NCI-H446 (cell line): ENCODE measurements at regions not wholly inside any gene's neighbourhood (a gene's known extent, or its start where the extent isn't known, plus 50 kb on each side); places are given as distances from the start of the nearest gene placed in this dataset.

Experiments
- DNase-seq, 2 experiments: peaks; one replicate each; lab custom pipeline; 2025; lab: John Stamatoyannopoulos, UW

DNA sequence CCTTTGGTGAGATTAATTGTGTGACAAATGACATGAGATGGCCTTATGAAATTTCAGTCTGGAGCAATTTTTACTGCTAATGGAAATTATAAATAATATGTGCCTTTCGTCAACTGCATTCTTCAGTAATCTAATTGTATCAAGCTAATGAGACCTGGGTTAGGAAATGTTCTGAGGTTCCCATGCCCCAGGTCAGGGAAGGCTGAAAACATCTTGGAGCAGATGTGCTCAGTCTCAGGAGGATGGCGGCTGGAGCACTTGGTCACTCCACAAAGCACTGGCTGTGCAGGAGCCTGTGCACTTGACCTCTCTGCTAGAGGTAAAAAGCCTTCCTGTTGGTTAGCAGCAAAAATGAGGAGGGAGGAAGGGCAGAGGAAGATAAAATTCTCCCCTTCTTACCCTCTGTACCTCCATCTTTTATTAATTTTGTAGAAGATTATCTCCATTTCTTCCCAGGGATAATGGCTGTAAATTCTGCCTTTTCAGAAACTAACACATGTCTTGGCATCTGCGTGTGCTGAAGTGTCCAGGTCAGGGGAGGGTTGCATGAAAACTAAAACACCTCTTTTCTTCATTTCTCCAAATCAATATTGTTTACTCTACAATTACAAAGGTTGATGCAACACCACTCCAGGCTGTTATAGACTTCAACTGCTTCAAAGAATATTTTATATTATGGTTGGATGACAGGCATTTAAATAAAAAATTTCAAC lies 1606.4 kb upstream of the ACVR2A start:
- no peak for DNase-seq

DNA sequence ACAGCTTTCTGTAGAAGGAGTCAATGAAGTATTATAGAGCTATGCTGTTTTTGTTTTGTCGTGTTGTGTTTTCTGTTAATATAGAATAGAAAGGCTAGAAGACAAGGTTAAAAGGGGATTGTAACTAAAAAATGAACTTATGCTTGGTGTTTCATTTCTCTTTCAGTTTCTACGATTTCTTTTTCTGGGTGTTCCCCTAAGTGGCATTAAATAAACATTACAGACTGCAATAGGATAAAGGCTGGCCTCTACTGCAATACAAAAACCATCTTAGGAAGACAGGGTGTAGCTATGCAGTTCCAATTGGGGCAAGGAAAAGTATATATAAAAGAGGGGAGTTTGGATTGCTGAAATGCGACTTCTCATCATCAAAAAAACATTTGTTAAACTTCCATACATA lies 1609.7 kb upstream of the ACVR2A start:
- DNase-seq: no peak

DNA sequence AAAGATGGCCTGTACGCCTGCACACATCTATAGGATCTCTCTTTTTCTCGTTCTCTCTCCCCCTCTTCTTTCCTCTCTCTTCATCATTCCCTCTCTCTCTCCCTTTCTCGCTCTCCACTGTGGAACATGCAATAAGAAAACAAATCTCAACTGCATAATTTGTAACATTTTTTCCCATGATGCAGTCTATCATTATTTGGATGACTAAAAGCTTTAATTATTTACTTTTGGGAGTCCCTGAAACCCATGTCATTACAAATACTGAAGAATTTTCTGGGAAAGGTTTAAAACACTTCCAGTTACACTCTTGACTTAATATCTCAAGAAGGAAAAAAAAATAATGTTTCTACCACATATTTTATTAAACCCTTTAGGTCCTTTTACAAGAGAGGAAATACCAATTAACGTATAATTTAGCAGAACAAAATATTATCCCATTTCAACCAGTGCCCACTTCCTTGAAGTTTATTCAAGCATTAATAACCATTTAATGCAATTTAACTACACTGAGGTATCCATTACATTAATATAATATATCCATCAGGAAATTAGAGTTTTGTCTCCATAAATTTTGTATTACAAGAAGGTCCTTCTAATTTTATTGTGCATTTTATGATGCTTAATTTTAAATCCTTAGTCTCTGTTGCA lies 1615.2 kb upstream of the ACVR2A start:
- no peak for DNase-seq

DNA sequence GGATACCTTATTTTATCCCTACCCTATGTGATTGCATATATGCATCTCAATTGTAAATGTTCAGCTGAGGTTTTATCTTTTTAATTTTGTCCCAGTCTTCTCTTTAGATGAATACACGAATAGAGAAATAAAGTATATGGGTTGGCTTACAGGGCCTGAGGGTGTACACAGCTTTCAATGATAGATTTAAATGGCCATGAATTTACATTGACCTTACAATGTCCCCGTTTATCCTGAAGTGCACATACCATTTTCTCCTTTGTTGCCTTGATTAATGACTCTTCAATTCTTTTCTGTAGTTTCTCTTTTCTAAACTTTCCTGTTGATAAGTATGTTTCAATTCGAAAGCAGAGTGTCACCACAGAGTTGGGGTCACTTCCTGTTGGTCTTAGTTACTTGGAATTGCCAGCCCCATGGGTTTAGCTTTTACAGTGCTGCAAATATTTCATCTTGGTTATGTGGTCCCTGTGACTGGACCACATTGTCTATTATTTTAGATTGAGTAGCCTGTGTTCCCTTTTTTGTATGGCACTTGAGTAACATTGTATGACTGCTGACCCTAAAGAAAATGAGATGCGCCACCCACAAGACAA lies 1616.3 kb upstream of the ACVR2A start:
- DNase-seq: no peak

DNA sequence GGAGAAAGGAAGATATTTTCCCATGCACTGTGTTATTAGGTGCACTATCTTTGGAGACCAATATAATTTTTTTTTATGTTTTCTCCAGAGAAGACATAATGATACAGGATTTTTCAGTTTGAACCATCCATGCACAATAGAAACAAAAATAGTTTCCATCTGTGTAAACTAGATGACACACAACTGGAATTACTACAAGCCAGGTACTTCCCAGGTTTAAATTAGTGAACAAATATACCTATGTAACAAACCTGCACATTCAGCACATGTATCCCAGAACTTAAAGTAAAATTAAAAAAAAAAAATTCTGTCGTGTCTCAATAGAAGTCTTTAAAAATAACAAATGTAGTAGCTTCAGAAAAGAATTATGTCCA lies 1616.8 kb upstream of the ACVR2A start:
- DNase-seq: no peak

DNA sequence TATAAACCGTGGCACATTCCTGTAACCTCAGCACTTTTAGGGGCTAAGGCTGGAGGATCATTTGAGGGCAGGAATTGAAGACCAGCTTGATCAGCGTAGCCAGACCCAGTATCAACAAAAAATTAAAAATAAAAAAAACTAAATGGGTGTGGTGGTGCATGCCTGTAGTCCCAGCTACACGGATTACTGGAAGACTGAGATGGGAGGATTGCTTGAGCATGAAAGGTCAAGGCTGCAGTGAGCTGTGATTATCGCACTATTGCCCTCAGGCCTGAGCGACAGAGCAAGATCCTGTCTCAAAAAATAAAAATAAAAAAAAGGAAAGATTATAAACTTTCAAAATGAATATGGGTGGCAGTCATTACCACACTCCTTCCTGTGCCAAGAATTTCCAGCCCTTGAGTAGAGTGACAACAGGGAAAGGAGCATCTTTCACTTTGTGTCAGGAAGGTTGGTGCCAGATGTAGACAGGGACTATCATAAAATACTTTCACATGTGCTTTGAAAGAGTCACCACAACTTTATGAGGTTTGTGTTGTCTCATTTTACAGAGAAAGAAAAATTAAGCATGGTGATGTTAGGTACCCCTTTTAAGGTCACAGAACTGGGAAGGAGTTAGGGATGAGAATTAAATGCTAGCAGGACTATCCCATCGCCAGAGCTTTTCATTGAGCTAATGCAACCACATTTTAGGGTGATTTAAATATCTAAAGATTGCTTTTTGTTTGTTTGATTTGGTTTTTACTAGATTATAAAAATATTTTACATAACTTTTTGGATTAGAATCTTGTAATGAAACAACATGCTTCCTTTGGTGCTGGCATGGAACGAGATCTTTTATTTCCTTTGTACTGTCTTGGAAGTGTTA lies 1617.4 kb upstream of the ACVR2A start:
- DNase-seq: no peak

DNA sequence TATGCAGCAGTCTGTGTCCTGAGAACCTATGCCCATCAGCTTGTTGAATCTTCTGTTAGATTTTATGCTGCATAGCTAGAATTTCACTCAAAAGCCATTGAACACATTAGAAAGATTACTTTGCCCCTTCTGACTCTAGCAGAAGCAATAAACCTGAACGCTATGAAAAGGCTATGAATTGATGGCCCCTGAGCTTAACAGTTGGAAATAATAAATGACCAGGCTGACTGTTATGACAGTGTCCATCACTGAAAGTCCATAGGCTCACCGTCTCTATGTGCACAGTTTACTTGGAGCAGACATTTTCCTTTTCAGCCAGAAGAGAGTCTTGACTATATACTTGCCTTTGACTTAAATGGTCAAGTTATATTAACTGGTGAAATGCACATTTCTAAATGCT lies 1618.8 kb upstream of the ACVR2A start:
- no peak for DNase-seq

DNA sequence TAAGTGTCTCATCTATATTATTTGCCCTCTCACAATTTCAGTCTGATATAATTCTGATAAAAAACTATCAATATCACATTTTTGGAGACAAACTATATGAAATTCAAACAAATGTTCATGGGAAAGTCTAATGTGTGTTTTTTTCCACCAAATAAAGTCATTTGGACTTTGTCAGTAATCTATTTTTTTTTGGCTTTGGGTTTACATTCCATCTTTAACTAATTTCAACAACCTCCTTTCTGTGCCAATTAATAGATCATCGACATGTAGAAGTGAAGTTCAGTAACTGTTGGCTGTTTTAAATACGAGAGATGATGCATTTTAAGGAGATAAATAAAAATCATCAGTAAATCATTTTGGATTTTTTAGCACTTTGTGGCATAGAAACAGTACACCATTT lies 1623.0 kb upstream of the ACVR2A start:
- DNase-seq: no peak

DNA sequence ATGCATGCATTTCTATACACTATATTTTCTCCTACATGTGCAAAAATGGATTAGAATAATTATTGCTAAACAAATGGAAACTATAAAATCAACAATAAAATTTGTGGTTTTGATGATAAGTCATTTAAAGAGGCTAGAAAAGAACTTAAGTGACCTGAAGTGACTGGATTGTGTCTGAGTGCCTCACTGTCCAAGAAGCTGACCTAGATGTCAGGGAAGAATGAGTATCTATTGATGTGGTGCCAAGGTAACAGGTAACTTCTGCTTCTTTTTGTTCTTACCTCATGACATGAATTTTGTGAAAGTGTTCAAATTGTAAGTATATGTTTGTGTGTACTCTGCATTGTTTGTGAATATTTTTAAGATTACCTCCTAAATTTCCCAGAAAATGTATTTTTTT lies 1623.9 kb upstream of the ACVR2A start:
- DNase-seq: no peak

DNA sequence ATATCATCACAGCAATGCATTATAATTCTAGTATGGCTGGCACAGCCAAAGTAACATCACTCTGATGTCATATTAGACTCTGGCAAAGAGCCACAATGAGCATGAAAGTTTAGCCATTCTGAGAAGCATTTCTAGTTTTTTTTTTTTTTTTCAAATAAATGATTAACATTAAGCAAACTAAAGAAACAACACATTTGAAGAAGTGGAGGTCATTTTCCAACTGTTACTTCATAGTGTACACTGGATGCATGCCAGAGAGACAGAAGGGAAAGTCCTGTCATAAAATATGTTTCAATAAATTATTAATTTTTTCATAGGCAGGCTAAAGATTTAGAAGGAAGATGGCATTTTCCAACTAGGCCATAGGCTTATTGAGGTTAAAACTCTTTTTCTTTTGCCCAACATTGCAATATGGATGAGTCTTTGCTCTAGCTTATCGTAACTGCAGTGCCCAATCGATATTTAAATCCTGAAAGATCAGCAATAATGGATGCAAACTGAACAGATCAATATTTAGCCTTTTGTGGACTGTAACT lies 1630.4 kb upstream of the ACVR2A start:
- DNase-seq: peak; percentile 36 to 78

DNA sequence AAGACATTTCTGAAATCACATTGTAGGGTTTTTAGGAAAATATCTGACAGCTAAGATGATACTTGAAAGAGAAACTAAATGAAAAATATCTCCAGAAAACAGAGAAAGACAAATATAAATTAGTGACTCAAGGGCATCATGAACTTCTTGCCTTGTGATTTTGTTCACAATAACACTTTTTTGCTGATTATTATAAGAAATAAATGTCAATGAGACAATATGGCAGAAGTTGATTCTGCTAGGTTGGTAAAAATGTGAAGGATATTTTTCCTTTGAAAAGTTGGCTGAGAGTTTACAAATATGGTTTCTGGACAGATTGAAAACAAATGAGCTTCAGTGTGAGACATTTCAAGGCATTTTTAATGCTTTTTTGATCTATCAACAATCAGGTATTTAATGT lies 1631.2 kb upstream of the ACVR2A start:
- DNase-seq: no peak

DNA sequence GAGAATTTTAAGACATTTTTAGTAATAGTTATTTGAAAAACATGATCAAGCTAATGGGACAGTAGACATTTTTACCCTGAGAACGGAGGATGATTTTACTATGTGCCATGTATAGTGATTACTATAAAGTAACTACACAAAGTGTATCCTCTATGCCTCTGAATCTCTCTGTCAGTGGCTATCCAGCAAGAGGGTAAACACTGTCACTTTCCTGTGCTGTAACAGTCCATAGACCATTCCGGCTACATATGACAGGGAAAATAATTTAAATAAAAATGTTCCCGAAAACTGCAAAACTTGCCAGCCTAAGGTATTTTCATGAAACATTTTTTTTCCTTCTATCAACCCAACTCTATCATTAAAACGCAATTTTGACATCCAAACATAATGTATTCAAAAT lies 1632.2 kb upstream of the ACVR2A start:
- DNase-seq: no peak

DNA sequence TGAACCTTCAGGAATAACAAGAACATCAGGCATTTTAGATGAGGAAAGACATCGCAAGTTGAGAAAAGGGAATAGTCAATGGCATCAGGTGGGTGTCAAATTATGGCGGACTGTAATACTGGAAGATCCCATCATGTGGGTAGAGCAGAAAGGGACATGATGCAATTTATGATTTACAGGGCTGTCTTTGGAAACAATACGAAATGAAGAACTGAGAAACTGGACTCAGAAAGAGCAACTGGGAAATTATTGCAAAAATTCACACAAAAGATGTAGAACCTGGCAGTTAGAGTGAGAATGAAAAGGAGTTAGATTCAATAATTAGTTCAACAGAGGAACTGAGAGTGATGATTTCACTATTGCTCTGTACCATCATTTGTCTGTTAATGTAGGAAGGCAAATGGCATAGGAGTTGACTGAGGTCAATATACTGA lies 1635.0 kb upstream of the ACVR2A start:
- no peak for DNase-seq

DNA sequence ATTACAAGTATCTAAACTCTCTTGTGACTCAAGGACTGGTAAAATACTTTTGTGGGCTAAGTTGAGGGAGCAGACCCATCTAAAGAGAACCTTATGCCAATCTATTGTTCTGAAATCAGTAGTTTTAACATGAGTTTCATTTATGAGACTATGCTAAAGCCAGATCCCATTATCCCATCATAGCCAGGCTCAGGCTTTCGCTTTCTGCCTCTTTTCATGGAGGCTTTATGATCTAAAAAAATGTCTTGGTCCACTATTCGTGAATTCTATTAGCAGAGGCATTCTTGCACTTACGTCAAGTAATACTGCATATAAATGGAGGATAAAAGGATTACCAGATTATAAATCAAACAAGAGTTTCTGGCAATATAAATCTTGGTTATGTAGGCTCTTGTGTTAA lies 1636.9 kb upstream of the ACVR2A start:
- DNase-seq: no peak

DNA sequence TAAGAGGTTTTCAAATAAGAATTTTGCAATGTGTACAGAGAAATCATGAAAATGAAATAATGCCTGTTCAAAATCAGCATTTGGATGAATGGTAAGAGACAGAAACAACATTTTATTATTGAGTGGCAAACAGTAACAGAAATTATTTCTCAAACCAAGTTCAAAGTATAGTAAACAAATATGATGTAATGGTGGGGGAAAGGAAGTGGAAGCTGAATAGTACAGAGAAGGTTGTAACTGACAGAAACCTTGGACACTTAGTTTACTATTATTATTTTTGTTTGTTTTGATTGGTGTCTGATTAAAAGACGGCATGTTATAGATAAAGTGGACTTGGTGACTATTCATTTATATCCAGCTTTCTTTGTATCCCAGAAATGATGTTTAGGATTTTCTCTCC lies 1637.4 kb upstream of the ACVR2A start:
- no peak for DNase-seq

DNA sequence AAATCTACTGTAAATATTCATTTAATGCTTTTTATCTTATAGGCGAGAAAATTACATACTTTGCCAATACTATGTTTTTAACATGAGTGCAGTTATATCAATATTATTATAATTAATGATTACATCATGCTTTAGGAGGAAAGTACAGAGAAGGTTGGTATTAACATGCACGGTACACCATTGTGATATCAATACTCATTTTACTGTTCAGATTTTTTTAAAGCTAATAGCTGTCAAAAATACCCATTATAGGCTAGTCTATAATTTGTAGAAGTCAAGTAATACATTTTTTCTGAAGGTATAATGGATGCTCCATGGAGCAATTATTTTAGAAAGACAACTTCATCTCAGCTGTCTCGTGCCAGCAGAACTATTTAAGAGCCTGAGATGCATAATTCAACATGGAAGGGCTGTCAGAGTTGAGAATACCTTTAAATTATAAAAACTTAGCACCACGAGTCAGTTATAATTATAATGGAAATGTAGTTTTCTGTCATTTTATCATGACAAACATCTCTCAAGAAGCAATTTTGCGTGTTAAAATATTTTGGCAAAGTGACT lies 1641.7 kb upstream of the ACVR2A start:
- DNase-seq: no peak

DNA sequence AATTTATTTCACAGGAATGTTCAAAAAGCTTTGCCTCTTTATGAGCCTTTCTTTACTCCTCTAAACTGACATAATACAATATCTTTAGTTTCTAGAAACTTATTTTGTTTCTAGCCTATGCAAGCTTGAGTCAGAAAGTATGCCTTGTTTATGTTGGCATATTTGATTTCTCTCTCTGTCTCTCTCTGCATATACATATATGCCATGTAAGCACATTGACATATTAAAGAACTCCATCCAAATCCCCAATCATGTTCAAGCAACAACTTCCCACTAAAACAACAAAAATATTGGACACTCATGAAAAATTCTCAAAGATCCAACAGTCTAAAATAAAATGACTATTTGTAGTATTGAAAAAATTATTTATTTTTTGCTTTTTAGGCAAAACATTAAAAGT lies 1651.2 kb upstream of the ACVR2A start:
- no peak for DNase-seq

DNA sequence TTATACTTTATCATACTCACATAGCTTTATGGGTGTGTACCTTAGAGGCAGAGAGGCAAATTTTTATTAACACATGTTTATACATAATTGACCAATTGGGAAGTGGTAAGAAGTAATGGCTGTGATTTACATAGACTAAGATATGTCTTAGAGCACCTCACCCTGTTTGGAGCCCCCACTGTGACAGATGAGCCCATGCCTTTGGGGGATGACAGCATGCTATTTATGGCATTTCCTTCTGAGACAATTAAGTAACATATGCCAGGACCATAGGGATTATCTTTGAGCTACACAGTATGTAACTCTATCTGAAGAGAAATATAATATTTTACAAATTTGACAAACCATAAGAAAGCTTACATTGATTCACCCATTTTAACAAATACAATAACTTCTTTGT lies 1655.3 kb upstream of the ACVR2A start:
- DNase-seq: peak in 1 of 2 experiments; percentile 0

DNA sequence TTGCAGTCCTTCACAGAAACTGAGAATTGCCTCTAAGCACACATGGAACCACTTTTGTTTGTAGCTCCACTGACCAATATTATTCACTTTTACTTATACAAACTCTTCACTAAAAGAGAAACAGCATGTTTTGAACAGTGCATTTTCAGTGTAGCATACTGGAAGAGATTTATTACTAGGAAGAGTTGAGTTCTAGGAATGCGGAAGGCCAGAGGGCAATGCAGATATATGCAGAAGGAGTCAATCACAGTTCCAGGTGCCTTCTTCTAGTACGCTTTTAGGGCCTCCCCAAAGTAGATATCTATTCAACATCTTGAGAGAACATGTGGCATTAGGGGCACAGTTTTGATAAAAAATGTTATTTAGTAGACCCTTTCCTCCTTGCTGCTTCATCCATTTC lies 1654.0 kb upstream of the ZEB2 start:
- DNase-seq: no peak

DNA sequence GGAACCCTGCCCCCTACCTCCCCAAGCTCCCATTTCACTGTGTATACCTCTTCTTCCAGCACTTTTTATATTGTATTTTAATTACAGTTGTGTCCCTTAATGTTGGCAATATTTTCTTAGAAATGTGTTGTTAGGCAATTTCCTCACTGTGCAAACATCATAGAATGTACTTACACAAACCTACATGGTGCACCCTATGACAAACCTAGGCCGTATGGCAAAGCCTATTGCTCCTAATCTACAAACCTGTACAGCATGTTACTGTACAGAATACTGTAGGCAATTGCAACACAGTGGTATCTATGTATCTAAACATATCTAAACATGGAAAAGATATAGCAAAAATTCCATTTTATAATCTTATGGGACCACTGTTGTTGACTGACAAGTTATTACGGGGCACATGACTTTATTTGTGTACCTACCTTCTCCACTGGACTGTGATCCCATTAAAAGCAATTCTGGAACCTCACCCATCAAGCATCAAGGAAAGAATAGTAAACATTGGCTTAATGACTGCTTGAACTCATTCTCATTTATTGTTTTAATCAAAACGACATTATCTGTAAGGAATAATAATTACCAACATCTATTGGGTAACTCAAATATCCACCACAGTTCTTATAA lies 1641.5 kb upstream of the ZEB2 start:
- no peak for DNase-seq

DNA sequence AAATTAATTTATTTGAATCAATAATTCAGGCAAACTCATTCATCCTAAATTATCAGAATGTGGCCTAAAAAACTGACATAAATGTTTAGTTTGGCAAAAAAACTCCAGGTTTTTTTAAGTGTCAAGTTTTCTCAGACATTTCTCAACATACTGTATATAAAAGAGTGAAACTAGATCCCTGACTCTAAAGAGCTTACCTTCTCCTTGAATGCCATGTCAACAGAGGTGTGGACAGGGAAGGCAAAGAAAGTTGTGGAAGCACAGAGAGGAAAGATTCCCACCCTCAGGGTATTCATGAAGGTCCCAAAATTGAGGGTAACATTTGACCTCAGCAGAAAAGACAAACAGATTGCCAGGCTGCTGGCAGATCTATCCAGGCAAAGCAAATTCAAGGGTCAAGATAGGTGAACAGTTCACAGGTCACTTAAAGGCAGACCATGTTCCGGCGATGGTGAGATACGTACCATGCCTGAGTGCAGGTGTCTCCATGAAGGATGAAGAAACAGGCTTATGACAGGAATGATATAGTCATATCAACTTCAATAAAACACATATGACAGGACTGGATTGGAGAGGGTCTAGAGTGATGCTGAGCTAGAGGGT lies 1638.3 kb upstream of the ZEB2 start:
- DNase-seq: no peak
